HEK293 (cell line): ENCODE measurements at regions not wholly inside any gene's neighbourhood (a gene's known extent, or its start where the extent isn't known, plus 50 kb on each side); places are given as distances from the start of the nearest gene placed in this dataset.

Source experiments
- KLF9 ChIP-seq: fragments of 450-650 bp; formaldehyde crosslinking; IDR thresholded peaks from 2 replicates; pipeline ENCODE4 v1.5.1; 2016; ENCODE audit warnings: missing biosample characterization, missing genetic modification characterization, low read depth
- PRDM1 ChIP-seq: fragments of 450-650 bp; formaldehyde crosslinking; IDR thresholded peaks from 2 replicates; pipeline ENCODE4; 2016; ENCODE audit warnings: missing biosample characterization, missing genetic modification characterization
- TF ChIP-seq, protein P1 (sequence below): fragments of 450-650 bp; formaldehyde crosslinking; IDR thresholded peaks from 2 replicates; pipeline ENCODE4; 2016; ENCODE audit warnings: missing biosample characterization, missing genetic modification characterization
- TF ChIP-seq, protein P2 (sequence below): fragments of 450-650 bp; formaldehyde crosslinking; conservative IDR thresholded peaks from 2 replicates; pipeline ENCODE4 v1.5.1; 2016; ENCODE audit warnings: low read depth, missing biosample characterization, missing genetic modification characterization
- TF ChIP-seq, protein P3 (sequence below): fragments of 450-650 bp; formaldehyde crosslinking; IDR thresholded peaks from 2 replicates; pipeline ENCODE4 v1.5.1; 2016; ENCODE audit warnings: missing biosample characterization, missing genetic modification characterization

DNA sequence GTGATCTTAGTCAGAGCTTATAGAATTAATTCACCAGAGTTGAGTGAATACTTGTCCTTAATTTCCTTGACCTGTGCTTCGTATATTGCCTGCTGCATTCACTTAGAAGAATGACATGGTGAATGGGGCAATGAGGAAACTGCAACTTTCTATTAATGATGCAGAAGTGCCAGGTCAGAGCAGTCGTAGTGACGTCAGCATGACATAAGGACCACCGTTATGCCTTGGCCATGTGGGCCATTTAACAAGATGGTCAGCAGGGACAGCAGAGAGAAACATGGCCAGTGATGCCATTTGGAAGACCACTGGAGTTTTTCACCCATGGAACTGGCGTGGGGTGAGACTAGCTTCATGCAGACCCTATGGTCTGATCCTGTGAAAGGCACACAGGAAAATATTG lies 1469.4 kb upstream of the TMEM132C start:
- TF ChIP-seq, protein P1, sequence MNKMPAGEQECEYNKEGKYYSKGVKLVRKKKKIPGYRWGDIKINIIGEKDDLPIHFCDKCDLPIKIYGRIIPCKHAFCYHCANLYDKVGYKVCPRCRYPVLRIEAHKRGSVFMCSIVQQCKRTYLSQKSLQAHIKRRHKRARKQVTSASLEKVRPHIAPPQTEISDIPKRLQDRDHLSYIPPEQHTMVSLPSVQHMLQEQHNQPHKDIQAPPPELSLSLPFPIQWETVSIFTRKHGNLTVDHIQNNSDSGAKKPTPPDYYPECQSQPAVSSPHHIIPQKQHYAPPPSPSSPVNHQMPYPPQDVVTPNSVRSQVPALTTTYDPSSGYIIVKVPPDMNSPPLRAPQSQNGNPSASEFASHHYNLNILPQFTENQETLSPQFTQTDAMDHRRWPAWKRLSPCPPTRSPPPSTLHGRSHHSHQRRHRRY (tag by site-specific recombination): no peak
- TF ChIP-seq KLF9 (tag by site-specific recombination): no peak
- TF ChIP-seq, protein P2, sequence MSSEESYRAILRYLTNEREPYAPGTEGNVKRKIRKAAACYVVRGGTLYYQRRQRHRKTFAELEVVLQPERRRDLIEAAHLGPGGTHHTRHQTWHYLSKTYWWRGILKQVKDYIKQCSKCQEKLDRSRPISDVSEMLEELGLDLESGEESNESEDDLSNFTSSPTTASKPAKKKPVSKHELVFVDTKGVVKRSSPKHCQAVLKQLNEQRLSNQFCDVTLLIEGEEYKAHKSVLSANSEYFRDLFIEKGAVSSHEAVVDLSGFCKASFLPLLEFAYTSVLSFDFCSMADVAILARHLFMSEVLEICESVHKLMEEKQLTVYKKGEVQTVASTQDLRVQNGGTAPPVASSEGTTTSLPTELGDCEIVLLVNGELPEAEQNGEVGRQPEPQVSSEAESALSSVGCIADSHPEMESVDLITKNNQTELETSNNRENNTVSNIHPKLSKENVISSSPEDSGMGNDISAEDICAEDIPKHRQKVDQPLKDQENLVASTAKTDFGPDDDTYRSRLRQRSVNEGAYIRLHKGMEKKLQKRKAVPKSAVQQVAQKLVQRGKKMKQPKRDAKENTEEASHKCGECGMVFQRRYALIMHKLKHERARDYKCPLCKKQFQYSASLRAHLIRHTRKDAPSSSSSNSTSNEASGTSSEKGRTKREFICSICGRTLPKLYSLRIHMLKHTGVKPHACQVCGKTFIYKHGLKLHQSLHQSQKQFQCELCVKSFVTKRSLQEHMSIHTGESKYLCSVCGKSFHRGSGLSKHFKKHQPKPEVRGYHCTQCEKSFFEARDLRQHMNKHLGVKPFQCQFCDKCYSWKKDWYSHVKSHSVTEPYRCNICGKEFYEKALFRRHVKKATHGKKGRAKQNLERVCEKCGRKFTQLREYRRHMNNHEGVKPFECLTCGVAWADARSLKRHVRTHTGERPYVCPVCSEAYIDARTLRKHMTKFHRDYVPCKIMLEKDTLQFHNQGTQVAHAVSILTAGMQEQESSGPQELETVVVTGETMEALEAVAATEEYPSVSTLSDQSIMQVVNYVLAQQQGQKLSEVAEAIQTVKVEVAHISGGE (tag by site-specific recombination): no peak
- TF ChIP-seq PRDM1: no peak
- TF ChIP-seq, protein P3, sequence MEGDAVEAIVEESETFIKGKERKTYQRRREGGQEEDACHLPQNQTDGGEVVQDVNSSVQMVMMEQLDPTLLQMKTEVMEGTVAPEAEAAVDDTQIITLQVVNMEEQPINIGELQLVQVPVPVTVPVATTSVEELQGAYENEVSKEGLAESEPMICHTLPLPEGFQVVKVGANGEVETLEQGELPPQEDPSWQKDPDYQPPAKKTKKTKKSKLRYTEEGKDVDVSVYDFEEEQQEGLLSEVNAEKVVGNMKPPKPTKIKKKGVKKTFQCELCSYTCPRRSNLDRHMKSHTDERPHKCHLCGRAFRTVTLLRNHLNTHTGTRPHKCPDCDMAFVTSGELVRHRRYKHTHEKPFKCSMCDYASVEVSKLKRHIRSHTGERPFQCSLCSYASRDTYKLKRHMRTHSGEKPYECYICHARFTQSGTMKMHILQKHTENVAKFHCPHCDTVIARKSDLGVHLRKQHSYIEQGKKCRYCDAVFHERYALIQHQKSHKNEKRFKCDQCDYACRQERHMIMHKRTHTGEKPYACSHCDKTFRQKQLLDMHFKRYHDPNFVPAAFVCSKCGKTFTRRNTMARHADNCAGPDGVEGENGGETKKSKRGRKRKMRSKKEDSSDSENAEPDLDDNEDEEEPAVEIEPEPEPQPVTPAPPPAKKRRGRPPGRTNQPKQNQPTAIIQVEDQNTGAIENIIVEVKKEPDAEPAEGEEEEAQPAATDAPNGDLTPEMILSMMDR (tag by site-specific recombination): no peak
